H1 (cell line): ENCODE measurements at regions not wholly inside any gene's neighbourhood (a gene's known extent, or its start where the extent isn't known, plus 50 kb on each side); places are given as distances from the start of the nearest gene placed in this dataset.

Experiments used
- CTCF ChIA-PET: fragments of 300-600 bp; sonication (Branson Sonifier 250); formaldehyde crosslinking; loops from one replicate; lab custom pipeline; 2021; ENCODE audit not compliant: partially characterized antibody; lab: Charles Lee
- POLR2A ChIA-PET: fragments of 300-600 bp; sonication (Branson Sonifier 250); formaldehyde crosslinking; loops from one replicate; lab custom pipeline; 2021; ENCODE audit warnings: inconsistent platforms; ENCODE audit not compliant: partially characterized antibody; lab: Charles Lee
- DNase-seq, 2 experiments: peaks; one replicate each; pipeline versions ENCODE4 v3.0.0 to v3.0.0-alpha.2; 2010 to 2022; ENCODE audit warnings: low spot score in 2 of 2, low read depth in 1 of 2, mixed read lengths in 1 of 2
- FAIRE-seq: peaks from 2 replicates; lab custom pipeline; 2011; peaks lifted over from hg19 to GRCh38; lab: Jason Lieb, UNC
- H2AFZ ChIP-seq: 2 replicates; pipeline ENCODE4 v1.8.1; 2012; ENCODE audit warnings: low read length, inconsistent platforms
- H2AK5ac ChIP-seq: 2 replicates; pipeline ENCODE4 v1.6.1; 2013; ENCODE audit warnings: low read depth, low read length
- H2BK120ac ChIP-seq: replicated peaks from 2 replicates; pipeline ENCODE3; 2013; ENCODE audit warnings: low read depth, low read length, inconsistent platforms
- H2BK12ac ChIP-seq: 2 replicates; pipeline ENCODE4 v1.6.1; 2013; ENCODE audit warnings: low read depth, low read length
- H2BK15ac ChIP-seq: 2 replicates; pipeline ENCODE4 v1.6.1; 2013; ENCODE audit warnings: low read length
- H2BK20ac ChIP-seq: 2 replicates; pipeline ENCODE4 v1.6.1; 2013; ENCODE audit warnings: low read length
- H2BK5ac ChIP-seq: 2 replicates; pipeline ENCODE4 v1.6.1; 2013; ENCODE audit warnings: low read depth, low read length
- H3K14ac ChIP-seq: 2 replicates; pipeline ENCODE4 v1.6.1; 2013; ENCODE audit warnings: inconsistent platforms; ENCODE audit not compliant: insufficient read length
- H3K18ac ChIP-seq: 2 replicates; pipeline ENCODE4 v1.6.1; 2013; ENCODE audit warnings: low read length; ENCODE audit errors: extremely low read depth
- H3K23ac ChIP-seq: 2 replicates; pipeline ENCODE4 v1.6.1; 2013; ENCODE audit warnings: inconsistent platforms; ENCODE audit not compliant: insufficient read length
- H3K23me2 ChIP-seq: 2 replicates; pipeline ENCODE4 v1.6.1; 2013; ENCODE audit warnings: low read depth, low read length
- H3K27ac ChIP-seq: 2 replicates; pipeline ENCODE4 v1.6.1; 2011; ENCODE audit warnings: low read depth, low read length, inconsistent platforms
- H3K27me3 ChIP-seq, 4 experiments: replicated peaks in 1 of 4; 1 replicate in 1 of 4; 2 replicates in 3 of 4; pipeline versions ENCODE4 v1.6.1 to v1.8.1; 2011 to 2013; ENCODE audit warnings: low read length in 3 of 4, mild to moderate bottlenecking in 3 of 4, inconsistent platforms in 2 of 4, mixed read lengths in 2 of 4, moderate library complexity in 1 of 4; ENCODE audit not compliant: control insufficient read depth in 3 of 4, insufficient read depth in 3 of 4; ENCODE audit errors: extremely low read depth in 1 of 4
- H3K36me3 ChIP-seq, 4 experiments: 2 replicates each; pipeline versions ENCODE4 v1.6.1 to v1.8.1; 2011 to 2013; ENCODE audit warnings: mild to moderate bottlenecking in 4 of 4, low read length in 3 of 4, moderate library complexity in 2 of 4, control low read depth in 1 of 4, inconsistent platforms in 1 of 4; ENCODE audit not compliant: insufficient read depth in 4 of 4, control insufficient read depth in 2 of 4
- H3K4ac ChIP-seq: replicated peaks from 2 replicates; pipeline ENCODE3; 2013; ENCODE audit warnings: low read length, low read depth, mixed read lengths, inconsistent platforms; ENCODE audit not compliant: insufficient read length
- H3K4me1 ChIP-seq, 4 experiments: replicated peaks in 1 of 4; 1 replicate in 1 of 4; 2 replicates in 3 of 4; pipeline versions ENCODE4 v1.6.1 to v1.8.1; 2011 to 2013; ENCODE audit warnings: low read length in 3 of 4, inconsistent platforms in 2 of 4, mixed read lengths in 1 of 4; ENCODE audit not compliant: insufficient read depth in 4 of 4, control insufficient read depth in 3 of 4
- H3K4me2 ChIP-seq, 2 experiments: 2 replicates each; pipeline versions ENCODE4 v1.6.1 to v1.8.1; 2011 to 2013; ENCODE audit warnings: low read depth in 2 of 2, low read length in 2 of 2, control low read depth in 1 of 2, inconsistent platforms in 1 of 2, mild to moderate bottlenecking in 1 of 2; ENCODE audit not compliant: insufficient read depth in 1 of 2
- H3K4me3 ChIP-seq, 4 experiments: fragments of 200-600, 300-600 bp in 1 of 4; sonication (generic), shearing (Covaris generic), sonication (Bioruptor Twin) in 1 of 4; 2 replicates each; pipeline versions ENCODE4 v1.5.1 to v1.8.1; 2011 to 2016; ENCODE audit warnings: low read length in 4 of 4, low read depth in 3 of 4, control low read depth in 2 of 4, inconsistent platforms in 2 of 4, mild to moderate bottlenecking in 2 of 4, mixed read lengths in 1 of 4, moderate library complexity in 1 of 4; ENCODE audit not compliant: insufficient read depth in 2 of 4; ENCODE audit errors: extremely low read depth in 1 of 4
- H3K56ac ChIP-seq: replicated peaks from 2 replicates; pipeline ENCODE3; 2013; ENCODE audit warnings: low read depth, mild to moderate bottlenecking, mixed read lengths, low read length, inconsistent platforms; ENCODE audit not compliant: insufficient read length
- H3K79me1 ChIP-seq: 2 replicates; pipeline ENCODE4 v1.6.1; 2013; ENCODE audit warnings: low read depth, low read length, control low read depth
- H3K79me2 ChIP-seq, 2 experiments: 2 replicates each; pipeline versions ENCODE4 v1.6.1 to v1.8.1; 2012 to 2013; ENCODE audit warnings: low read length in 2 of 2, mild to moderate bottlenecking in 2 of 2, inconsistent platforms in 1 of 2; ENCODE audit not compliant: insufficient read depth in 2 of 2, control insufficient read depth in 1 of 2
- H3K9ac ChIP-seq, 4 experiments: replicated peaks in 1 of 4; 1 replicate in 1 of 4; 2 replicates in 3 of 4; pipeline versions ENCODE4 v1.6.1 to v1.8.1; 2011 to 2013; ENCODE audit warnings: low read depth in 3 of 4, low read length in 3 of 4, control low read depth in 2 of 4, mild to moderate bottlenecking in 2 of 4, moderate library complexity in 2 of 4, inconsistent platforms in 1 of 4; ENCODE audit errors: extremely low read depth in 1 of 4
- H3K9me3 ChIP-seq, 2 experiments: 2 replicates each; pipeline versions ENCODE4 v1.6.1 to v1.8.1; 2012 to 2013; ENCODE audit warnings: mild to moderate bottlenecking in 2 of 2, moderate library complexity in 2 of 2, control low read depth in 1 of 2, inconsistent platforms in 1 of 2, low read depth in 1 of 2, low read length in 1 of 2, mixed read lengths in 1 of 2; ENCODE audit not compliant: insufficient read depth in 2 of 2
- H4K20me1 ChIP-seq, 2 experiments: replicated peaks in 1 of 2; 2 replicates each; pipeline versions ENCODE3 to v1.8.1; 2011 to 2013; ENCODE audit warnings: inconsistent platforms in 2 of 2, low read length in 2 of 2, mild to moderate bottlenecking in 1 of 2; ENCODE audit not compliant: insufficient read depth in 2 of 2, control insufficient read depth in 1 of 2
- H4K5ac ChIP-seq: 2 replicates; pipeline ENCODE4 v1.6.1; 2013; ENCODE audit warnings: low read length, low read depth, mixed read lengths, inconsistent platforms; ENCODE audit not compliant: insufficient read length
- H4K8ac ChIP-seq: 2 replicates; pipeline ENCODE4 v1.8.0; 2013; ENCODE audit warnings: mild to moderate bottlenecking, moderate library complexity, low read length, inconsistent platforms; ENCODE audit not compliant: insufficient read depth; ENCODE audit errors: extremely low read depth
- H4K91ac ChIP-seq: replicated peaks from 2 replicates; pipeline ENCODE3; 2013; ENCODE audit warnings: low read length, mixed read lengths, inconsistent platforms; ENCODE audit not compliant: insufficient read length
- BRCA1 ChIP-seq: IDR thresholded peaks from 2 replicates; pipeline ENCODE4 v1.6.1; 2012; ENCODE audit warnings: low read depth, low read length, improper control_type of control experiment
- CBX8 ChIP-seq: fragments of 300-800, 300-1000 bp; sonication (generic); IDR thresholded peaks from 2 replicates; pipeline ENCODE4 v1.7.1; 2016; ENCODE audit warnings: low read depth, low read length, borderline replicate concordance
- CEBPB ChIP-seq: IDR thresholded peaks from 2 replicates; pipeline ENCODE4 v1.6.1; 2012; ENCODE audit warnings: low read depth, low read length
- CHD1 ChIP-seq: IDR thresholded peaks from 2 replicates; pipeline ENCODE4 v1.6.1; 2012; ENCODE audit warnings: low read depth, low read length, improper control_type of control experiment
- CREB1 ChIP-seq: IDR thresholded peaks from 2 replicates; pipeline ENCODE4 v1.6.1; 2012; ENCODE audit warnings: inconsistent platforms
- CTBP2 ChIP-seq: IDR thresholded peaks from 2 replicates; pipeline ENCODE4 v1.7.0; 2011; ENCODE audit warnings: borderline replicate concordance, mild to moderate bottlenecking, moderate library complexity, mixed read lengths, low read length; ENCODE audit not compliant: insufficient read depth, insufficient read length
- EGR1 ChIP-seq: IDR thresholded peaks from 2 replicates; pipeline ENCODE4 v1.6.1; 2011; ENCODE audit warnings: low read depth, low read length, borderline replicate concordance
- EP300 ChIP-seq, 2 experiments: IDR thresholded peaks; 1 replicate in 1 of 2; 2 replicates in 1 of 2; pipeline ENCODE4 v1.6.1; 2011 to 2012; ENCODE audit warnings: low read depth in 2 of 2, low read length in 2 of 2, mild to moderate bottlenecking in 2 of 2, borderline replicate concordance in 1 of 2, inconsistent platforms in 1 of 2, moderate library complexity in 1 of 2
- GABPA ChIP-seq: IDR thresholded peaks from 2 replicates; pipeline ENCODE4 v1.6.1; 2011; ENCODE audit warnings: mild to moderate bottlenecking, low read length, moderate library complexity, borderline replicate concordance; ENCODE audit not compliant: insufficient read depth
- HDAC2 ChIP-seq, 2 experiments: fragments of 300-600 bp in 1 of 2; sonication (generic) in 1 of 2; IDR thresholded peaks; 2 replicates each; pipeline ENCODE4 v1.6.1; 2011 to 2012; ENCODE audit warnings: low read depth in 2 of 2, low read length in 2 of 2, mild to moderate bottlenecking in 2 of 2, moderate library complexity in 2 of 2, borderline replicate concordance in 1 of 2, inconsistent platforms in 1 of 2
- POLR2AphosphoS5 ChIP-seq: IDR thresholded peaks from 2 replicates; pipeline ENCODE4 v1.6.1; 2011; ENCODE audit warnings: low read depth, low read length
- RBBP5 ChIP-seq: IDR thresholded peaks from 2 replicates; pipeline ENCODE4 v1.7.1; 2012; ENCODE audit warnings: low read depth, mild to moderate bottlenecking, inconsistent platforms, low read length, moderate library complexity, borderline replicate concordance
- SP2 ChIP-seq: IDR thresholded peaks from 2 replicates; pipeline ENCODE4 v1.6.1; 2012; ENCODE audit warnings: mild to moderate bottlenecking, low read length, inconsistent platforms
- WGBS, 2 experiments: shearing (Covaris generic) in 1 of 2; methylation state at CpG; one replicate each; pipeline versions ENCODE4 v1.1.6 to v1.1.7; 2013 to 2015; ENCODE audit warnings: low lambda C conversion rate in 2 of 2, mixed read lengths in 2 of 2, inconsistent platforms in 1 of 2, low coverage in 1 of 2, missing lambda C conversion rate in 1 of 2; ENCODE audit not compliant: insufficient replicate concordance in 2 of 2, insufficient coverage in 1 of 2, insufficient read length in 1 of 2; ENCODE audit errors: extremely low coverage in 1 of 2, missing lambda C conversion rate in 1 of 2; 5-methylcytosine and 5-hydroxymethylcytosine counted together

DNA sequence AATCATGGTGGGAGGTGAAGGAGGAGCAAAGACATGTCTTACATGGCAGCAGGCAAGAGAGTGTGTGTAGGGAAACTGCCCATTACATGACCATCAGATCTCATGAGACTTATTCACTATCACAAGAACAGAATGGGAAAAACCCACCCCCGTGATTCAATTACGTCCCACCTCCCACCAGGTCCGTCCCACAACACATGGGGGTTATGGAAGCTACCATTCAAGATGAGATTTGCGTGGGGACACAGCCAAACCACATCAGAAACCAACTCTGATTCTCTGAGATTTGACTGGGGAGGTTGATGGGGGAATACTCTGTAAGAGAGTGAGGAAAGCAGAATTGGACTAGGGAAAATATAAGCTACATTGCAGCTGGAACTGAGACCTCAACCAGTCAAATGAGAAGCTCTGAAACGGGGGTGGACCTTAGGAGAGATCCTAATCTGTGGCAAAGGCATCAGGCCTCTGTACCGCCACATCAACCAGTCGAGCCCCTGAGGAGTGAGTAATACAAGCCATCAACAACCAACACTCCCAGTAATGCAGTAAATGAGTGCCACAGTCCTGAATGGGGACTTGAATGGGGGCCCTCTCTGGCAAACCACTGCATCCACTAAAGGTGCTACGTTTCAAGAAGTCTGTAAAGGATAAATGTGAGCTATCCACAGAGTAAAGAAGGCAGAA, 207.9 kb upstream of the GADL1 start:
- H3K4ac ChIP-seq: no peak overlapping the region
- H3K14ac ChIP-seq: no peak overlapping the region
- no peak overlapping the region for H3K4me2 ChIP-seq
- no peaks in the 10 kb centered on the region for H3K27me3 ChIP-seq
- DNase-seq (no peak), FAIRE-seq (no peak)
- no peak overlapping the region for H3K4me3 ChIP-seq
- POLR2A ChIA-PET: no interaction called here
- H4K8ac ChIP-seq: no peak overlapping the region
- no peak overlapping the region for H3K56ac ChIP-seq
- H3K36me3 ChIP-seq: no peaks in the 10 kb centered on the region
- no peak overlapping the region for H2BK12ac ChIP-seq
- CTCF ChIA-PET: interaction anchor here (1.2 to 1.4 kb wide), 2 partner anchors 16 to 35 kb away, joined by 3 to 5 read pairs; no protein-coding TSS in a partner anchor
- H2BK15ac ChIP-seq: no peak overlapping the region
- H3K79me1 ChIP-seq: no peaks in the 10 kb centered on the region
- H3K23me2 ChIP-seq: no peaks in the 10 kb centered on the region
- H2BK5ac ChIP-seq: no peak overlapping the region
- H4K20me1 ChIP-seq: no peaks in the 10 kb centered on the region
- H2AFZ ChIP-seq: no peak overlapping the region
- H3K79me2 ChIP-seq: no peaks in the 10 kb centered on the region
- no peak overlapping the region for H3K27ac ChIP-seq
- no peak overlapping the region for H3K18ac ChIP-seq
- no peak overlapping the region for H2AK5ac ChIP-seq
- no peak overlapping the region for H2BK120ac ChIP-seq
- no peak overlapping the region for H2BK20ac ChIP-seq
- no peak overlapping the region for H4K91ac ChIP-seq
- no peak overlapping the region for H4K5ac ChIP-seq
- H3K4me1 ChIP-seq: peaks cover 0 to 3% (median 1%) of the 10 kb centered on the region in 4 experiments; a peak in 2 of 7 replicates
- 93% methylated on average over 8 of the region's 8 CpGs; no CpG with 5 or more reads in 1 of the 2 experiments for WGBS, 2 experiments
- H3K23ac ChIP-seq: no peak overlapping the region
- no peak overlapping the region for H3K9ac ChIP-seq
- H3K9me3 ChIP-seq: no peaks in the 10 kb centered on the region
- TF ChIP-seq HDAC2 (IDR thresholded peaks at IDR 0.05; ENCODE audit: borderline replicate concordance in 1 of 2, low read depth in 2 of 2, low read length in 2 of 2): no peak
- TF ChIP-seq CTBP2: no peak
- no peak for TF ChIP-seq POLR2AphosphoS5
- no peak for TF ChIP-seq CHD1
- no peak for TF ChIP-seq CBX8
- no peak for TF ChIP-seq SP2
- no peak for TF ChIP-seq RBBP5
- TF ChIP-seq GABPA: no peak
- no peak for TF ChIP-seq CEBPB
- TF ChIP-seq EP300 (IDR thresholded peaks at IDR 0.05; ENCODE audit: borderline replicate concordance in 1 of 2, low read depth in 2 of 2, low read length in 2 of 2): no peak
- no peak for TF ChIP-seq BRCA1
- no peak for TF ChIP-seq CREB1
- no peak for TF ChIP-seq EGR1
